HG02763 (cell line): ENCODE measurements at regions not wholly inside any gene's neighbourhood (a gene's known extent, or its start where the extent isn't known, plus 50 kb on each side); places are given as distances from the start of the nearest gene placed in this dataset.

Experiments
- ATAC-seq: cut with Tn5 transposase; IDR thresholded peaks from one replicate; pipeline ENCODE4 v1.9.1; 2021; ENCODE audit warnings: mild to moderate bottlenecking, moderate library complexity; ENCODE audit not compliant: unreplicated experiment

- no peak for ATAC-seq
Observed at GRCh38 chr14:82298811-82299210, 765.2 kb upstream of the SEL1L start.

- no peak for ATAC-seq
Observed at GRCh38 chr14:82309199-82309598, 775.5 kb upstream of the SEL1L start.

GRCh38 chr14:82313889-82314288 lies 780.2 kb upstream of the SEL1L start:
- no peak for ATAC-seq

GRCh38 chr14:82328442-82328841 lies 794.8 kb upstream of the SEL1L start:
- ATAC-seq, result no peak

GRCh38 chr14:82341261-82341810 lies 807.7 kb upstream of the SEL1L start:
- ATAC-seq, result no peak

DNA sequence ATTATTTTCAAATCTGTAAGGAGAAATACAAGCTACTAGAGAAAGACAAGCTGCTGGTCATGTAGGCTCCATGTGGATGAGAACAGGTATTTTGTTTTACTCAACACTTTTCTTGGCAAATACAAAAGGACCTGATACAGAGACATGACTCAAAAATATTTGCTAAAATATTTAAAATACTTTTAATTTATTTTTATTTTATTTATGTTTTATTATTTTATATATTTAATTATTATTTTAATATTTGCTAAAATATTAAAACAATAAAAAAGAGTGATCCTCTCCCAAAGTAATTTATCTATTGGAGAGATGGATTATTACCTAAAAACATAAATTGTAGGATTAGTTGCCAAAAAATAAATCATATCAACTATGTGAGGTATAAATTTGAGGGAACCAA lies 808.9 kb upstream of the SEL1L start:
- no peak for ATAC-seq

DNA sequence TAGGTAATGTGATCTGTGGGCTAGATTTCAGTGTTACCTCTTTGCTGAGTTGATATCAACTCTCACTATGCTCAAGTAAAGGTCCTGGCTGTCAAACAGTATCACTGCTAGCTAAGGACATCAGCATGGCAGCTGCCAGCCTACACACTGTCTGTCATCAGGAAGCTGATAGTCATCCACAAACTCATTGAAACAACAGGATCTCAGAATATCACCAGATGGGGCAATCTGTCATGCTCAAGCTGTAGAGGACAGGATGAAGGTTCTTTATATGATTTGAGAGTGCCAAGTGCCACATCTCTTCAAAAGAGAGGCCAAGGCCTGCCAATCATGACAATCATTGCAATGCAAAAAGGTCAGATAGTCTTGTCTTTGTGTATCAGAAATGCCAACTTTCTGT lies 811.5 kb upstream of the SEL1L start:
- ATAC-seq, result no peak

DNA sequence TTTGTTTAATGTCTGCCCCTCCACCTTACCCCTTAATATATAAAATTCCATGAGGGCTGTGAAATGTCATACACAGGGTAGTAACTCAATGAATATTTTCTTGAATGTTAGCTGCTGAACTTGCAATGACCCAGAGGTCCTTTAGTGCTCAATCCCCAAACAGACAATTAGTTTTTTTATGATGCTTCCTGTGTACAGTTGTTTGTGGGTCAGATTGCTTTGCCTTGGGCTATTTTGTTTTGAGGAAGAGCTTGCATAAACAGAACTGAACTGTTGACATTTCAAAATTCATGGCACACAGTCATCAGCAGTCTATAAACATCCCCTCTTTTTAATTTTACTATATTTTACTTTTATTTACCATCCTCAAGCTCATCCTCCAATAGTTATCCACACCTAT lies 820.5 kb upstream of the SEL1L start:
- no peak for ATAC-seq

DNA sequence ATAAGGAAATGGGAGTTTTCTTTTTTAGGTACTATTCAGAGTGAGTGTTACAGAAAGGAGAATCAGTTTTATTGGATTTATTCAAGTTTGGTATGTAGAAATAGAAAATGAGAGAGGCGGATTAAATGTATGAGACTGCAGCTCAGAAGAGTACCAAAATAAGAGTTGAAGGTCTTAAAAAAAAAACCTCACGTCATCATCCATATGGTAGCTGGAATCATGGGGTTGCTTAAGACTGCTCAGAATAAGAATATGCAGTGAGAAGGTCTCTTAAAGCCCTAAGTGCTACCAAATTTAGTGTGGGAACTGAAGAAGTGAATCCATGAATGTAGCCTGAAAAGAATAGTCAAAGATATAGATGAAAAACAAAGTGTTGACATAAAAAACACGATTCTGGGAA lies 825.5 kb upstream of the SEL1L start:
- ATAC-seq, result no peak

GRCh38 chr14:82362452-82362851 lies 828.8 kb upstream of the SEL1L start:
- no peak for ATAC-seq

- ATAC-seq, result no peak
Observed at GRCh38 chr14:82365471-82365870, 831.8 kb upstream of the SEL1L start.

- ATAC-seq, result no peak
Observed at GRCh38 chr14:82366803-82367202, 833.1 kb upstream of the SEL1L start.

- no peak for ATAC-seq
Observed at GRCh38 chr14:82379291-82379690, 845.6 kb upstream of the SEL1L start.

DNA sequence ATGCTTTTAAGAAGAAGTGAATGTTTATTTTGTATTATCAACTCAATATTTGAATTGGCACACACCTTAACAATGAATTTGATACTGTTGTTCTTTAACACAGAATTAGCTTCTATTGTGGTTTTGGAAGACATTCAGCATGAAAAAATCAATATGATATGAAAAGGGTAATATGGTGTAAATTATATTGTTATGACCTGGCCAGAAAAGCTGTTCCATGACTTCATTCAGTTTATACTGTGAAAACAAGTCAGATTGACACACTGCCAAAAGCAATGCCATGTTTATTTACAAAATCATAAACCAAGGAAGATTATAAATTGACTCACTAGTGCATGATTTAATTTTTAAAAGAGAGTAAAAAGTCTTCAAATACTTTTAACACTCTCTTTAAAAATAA lies 851.4 kb upstream of the SEL1L start:
- no peak for ATAC-seq

GRCh38 chr14:82387699-82388098 lies 854.0 kb upstream of the SEL1L start:
- ATAC-seq, result no peak

DNA sequence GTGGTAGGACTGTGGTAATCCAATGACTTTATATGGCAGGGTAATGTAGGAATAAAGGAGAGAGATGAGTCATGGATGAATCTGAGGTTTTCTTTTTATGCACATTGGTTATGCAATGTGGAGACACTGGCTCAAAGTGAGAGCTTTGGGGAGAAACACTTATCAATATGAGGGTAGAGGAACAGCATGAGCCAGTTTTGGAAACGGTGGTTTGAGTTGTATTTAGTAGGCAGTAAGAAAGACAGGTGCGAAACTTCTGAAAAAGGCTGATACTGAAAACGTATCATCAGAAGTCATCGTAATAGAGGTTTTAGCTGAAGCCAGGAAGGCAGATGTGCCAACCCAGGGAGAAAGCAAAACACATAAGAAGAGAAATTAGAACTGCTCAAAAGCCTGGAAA lies 854.8 kb upstream of the SEL1L start:
- ATAC-seq, result no peak

- ATAC-seq, result no peak
Observed at GRCh38 chr14:82390586-82390985, 856.9 kb upstream of the SEL1L start.

DNA sequence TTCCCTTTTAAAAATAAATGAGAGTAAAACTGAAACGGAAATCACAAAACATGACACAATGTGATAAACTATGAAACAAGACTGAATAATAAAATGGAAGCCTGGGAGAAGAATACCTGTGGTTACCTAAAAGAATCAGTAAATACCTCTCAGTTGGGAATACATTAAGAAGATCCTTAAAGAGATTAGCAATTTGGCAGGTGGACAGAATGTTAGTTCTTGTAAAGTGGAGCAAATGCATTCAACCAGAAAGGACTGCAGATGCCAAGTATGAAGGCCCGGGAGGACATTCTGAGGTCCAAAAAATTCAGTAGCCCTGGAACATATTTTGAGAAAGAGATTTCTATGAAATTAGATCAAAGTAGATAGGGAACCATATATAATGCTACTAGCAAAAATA lies 861.3 kb upstream of the SEL1L start:
- ATAC-seq, result no peak

DNA sequence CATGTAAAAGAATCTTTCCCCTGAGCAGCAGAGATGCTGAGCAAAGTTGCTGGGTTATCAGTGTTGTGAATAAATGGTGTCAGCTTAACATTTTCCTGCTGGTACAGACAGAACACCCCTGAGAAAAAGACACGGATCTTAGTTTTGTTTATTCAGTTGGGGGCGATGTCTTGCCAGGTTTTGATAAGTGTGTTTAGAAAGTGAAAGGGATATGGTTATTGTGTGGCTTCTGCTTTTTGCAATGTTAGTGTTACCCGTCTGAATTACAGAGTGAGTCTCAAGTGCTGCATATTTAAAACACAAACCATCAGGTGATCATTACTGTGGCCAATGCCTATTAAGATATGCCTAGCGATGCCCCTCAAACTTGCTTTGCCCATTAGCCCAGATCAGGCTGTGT lies 864.6 kb upstream of the SEL1L start:
- no peak for ATAC-seq

DNA sequence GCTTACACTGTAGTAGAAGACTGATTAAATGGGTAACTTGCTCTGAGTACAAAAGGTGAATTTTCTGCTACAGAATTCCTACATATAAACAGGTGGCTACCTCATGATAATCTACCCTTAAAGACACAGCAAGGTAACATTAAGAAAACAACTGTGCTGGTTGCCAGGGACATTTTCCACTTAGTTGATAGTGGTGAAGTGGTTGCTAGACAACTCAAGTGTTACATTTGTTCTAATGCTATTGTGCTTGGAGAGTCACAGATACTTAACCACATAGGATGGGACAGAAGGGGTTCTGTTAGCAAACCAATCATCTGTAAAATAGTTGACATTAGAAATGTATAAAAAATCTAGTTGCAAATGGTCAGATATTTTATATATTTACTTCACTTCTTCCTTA lies 870.3 kb upstream of the SEL1L start:
- no peak for ATAC-seq

- ATAC-seq, result no peak
Observed at GRCh38 chr14:82410064-82410463, 876.4 kb upstream of the SEL1L start.

DNA sequence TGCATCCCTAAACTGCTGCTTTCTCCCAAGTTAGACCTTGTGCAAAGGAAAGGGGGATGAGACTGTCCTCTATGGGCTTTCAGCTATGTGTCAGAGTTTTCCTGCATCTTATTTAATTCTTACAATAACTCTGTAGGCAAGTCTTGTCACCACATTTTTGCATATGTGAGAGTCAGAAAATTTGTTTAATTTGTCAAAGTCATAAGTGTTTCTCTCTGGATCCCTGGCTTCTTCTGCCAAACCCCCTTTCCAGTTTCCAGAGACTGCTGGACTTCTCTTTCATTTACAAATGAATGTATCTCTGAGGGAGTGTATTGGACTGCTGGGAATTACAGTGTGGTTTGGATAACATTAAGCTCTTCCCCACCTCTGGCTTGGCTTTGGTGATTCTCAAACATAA lies 877.6 kb upstream of the SEL1L start:
- no peak for ATAC-seq

GRCh38 chr14:82412545-82412944 lies 878.9 kb upstream of the SEL1L start:
- no peak for ATAC-seq
